Cardiac muscle cell (in vitro differentiated cells and primary cell): ENCODE measurements at regions not wholly inside any gene's neighbourhood (a gene's known extent, or its start where the extent isn't known, plus 50 kb on each side); places are given as distances from the start of the nearest gene placed in this dataset.

ENCODE experiments used
- DNase-seq, 2 donors: peaks; one replicate each; pipeline versions ENCODE4 v3.0.0 to v3.0.0-alpha.2; 2010 to 2017; ENCODE audit warnings: low read depth in 1 of 2, low spot score in 1 of 2
- H3K27ac ChIP-seq: fragments of 200-600 bp; sonication (generic); 2 replicates; pipeline ENCODE4 v1.5.1; 2016
- H3K27me3 ChIP-seq: fragments of 200-600 bp; sonication (generic); 2 replicates; pipeline ENCODE4 v1.6.0; 2016; ENCODE audit warnings: control low read depth
- H3K36me3 ChIP-seq: fragments of 200-600 bp; sonication (generic); 2 replicates; pipeline ENCODE4 v1.5.1; 2016; ENCODE audit warnings: control low read depth
- H3K4me1 ChIP-seq: fragments of 200-600 bp; sonication (generic); 2 replicates; pipeline ENCODE4 v1.8.1; 2017; ENCODE audit warnings: low read depth, mild to moderate bottlenecking, mixed run types
- H3K4me3 ChIP-seq: fragments of 200-600 bp; sonication (generic); 2 replicates; pipeline ENCODE4 v1.5.1; 2016; ENCODE audit warnings: mild to moderate bottlenecking
- H3K9me3 ChIP-seq: fragments of 200-600 bp; sonication (generic); 2 replicates; pipeline ENCODE4 v1.5.1; 2017; ENCODE audit warnings: low read depth, mild to moderate bottlenecking, control low read depth
- TF ChIP-seq, protein P1 (sequence below): IDR thresholded peaks from 2 replicates; pipeline ENCODE4 v1.5.1; 2012; ENCODE audit warnings: low read depth, mild to moderate bottlenecking, low read length

DNA sequence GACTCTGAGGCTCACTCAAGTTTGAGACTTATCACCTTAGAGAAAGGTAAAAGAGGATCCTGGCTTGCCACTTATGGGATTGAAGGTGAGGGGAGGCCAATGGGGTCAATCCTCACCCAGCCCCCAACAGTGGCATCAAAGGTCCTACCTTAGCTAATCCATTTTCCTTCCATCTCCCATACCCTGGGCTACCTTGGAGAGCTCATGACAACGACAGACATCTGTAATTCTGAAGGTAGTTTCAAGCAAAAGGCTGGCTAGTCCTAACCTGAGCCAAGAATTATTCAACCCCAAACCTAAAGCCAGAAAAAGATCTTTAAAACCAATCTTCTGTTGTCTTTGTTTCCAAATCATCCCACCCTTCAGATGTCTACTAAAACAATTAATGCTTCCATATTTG, 179.2 kb upstream of the GHITM start:
- no peaks in the 10 kb centered on the region for H3K4me1 ChIP-seq
- no peak overlapping the region for H3K27ac ChIP-seq
- TF ChIP-seq, protein P1, sequence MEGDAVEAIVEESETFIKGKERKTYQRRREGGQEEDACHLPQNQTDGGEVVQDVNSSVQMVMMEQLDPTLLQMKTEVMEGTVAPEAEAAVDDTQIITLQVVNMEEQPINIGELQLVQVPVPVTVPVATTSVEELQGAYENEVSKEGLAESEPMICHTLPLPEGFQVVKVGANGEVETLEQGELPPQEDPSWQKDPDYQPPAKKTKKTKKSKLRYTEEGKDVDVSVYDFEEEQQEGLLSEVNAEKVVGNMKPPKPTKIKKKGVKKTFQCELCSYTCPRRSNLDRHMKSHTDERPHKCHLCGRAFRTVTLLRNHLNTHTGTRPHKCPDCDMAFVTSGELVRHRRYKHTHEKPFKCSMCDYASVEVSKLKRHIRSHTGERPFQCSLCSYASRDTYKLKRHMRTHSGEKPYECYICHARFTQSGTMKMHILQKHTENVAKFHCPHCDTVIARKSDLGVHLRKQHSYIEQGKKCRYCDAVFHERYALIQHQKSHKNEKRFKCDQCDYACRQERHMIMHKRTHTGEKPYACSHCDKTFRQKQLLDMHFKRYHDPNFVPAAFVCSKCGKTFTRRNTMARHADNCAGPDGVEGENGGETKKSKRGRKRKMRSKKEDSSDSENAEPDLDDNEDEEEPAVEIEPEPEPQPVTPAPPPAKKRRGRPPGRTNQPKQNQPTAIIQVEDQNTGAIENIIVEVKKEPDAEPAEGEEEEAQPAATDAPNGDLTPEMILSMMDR: no peak
- no peak for DNase-seq
- no peaks in the 10 kb centered on the region for H3K9me3 ChIP-seq
- H3K36me3 ChIP-seq: no peaks in the 10 kb centered on the region
- H3K4me3 ChIP-seq: no peak overlapping the region
- no peaks in the 10 kb centered on the region for H3K27me3 ChIP-seq

GRCh38 chr10:83961620-83962019, 177.7 kb upstream of the GHITM start:
- Histone ChIP-seq H3K27me3 (no peaks in the 10 kb centered on the region), H3K36me3 (no peaks in the 10 kb centered on the region), H3K4me1 (no peaks in the 10 kb centered on the region), H3K9me3 (no peaks in the 10 kb centered on the region), H3K27ac (no peak overlapping the region), H3K4me3 (no peak overlapping the region)
- TF ChIP-seq, protein P1: no peak
- no peak for DNase-seq

GRCh38 chr10:83963446-83963845, 175.9 kb upstream of the GHITM start:
- TF ChIP-seq, protein P1: no peak
- Histone ChIP-seq H3K4me3 (no peak overlapping the region), H3K9me3 (no peaks in the 10 kb centered on the region), H3K27me3 (no peaks in the 10 kb centered on the region), H3K4me1 (no peaks in the 10 kb centered on the region), H3K36me3 (no peaks in the 10 kb centered on the region), H3K27ac (no peak overlapping the region)
- no peak for DNase-seq

- no peak overlapping the region for H3K4me3 ChIP-seq
- no peaks in the 10 kb centered on the region for H3K36me3 ChIP-seq
- H3K4me1 ChIP-seq: no peaks in the 10 kb centered on the region
- no peaks in the 10 kb centered on the region for H3K27me3 ChIP-seq
- no peak for DNase-seq
- H3K27ac ChIP-seq: no peak overlapping the region
- TF ChIP-seq, protein P1: no peak
- H3K9me3 ChIP-seq: no peaks in the 10 kb centered on the region
Observed at GRCh38 chr10:83965473-83965872, 173.8 kb upstream of the GHITM start.

GRCh38 chr10:83968052-83968451, 171.3 kb upstream of the GHITM start:
- H3K4me3 ChIP-seq: no peak overlapping the region
- no peaks in the 10 kb centered on the region for H3K4me1 ChIP-seq
- no peak overlapping the region for H3K27ac ChIP-seq
- TF ChIP-seq, protein P1: no peak
- H3K27me3 ChIP-seq: no peaks in the 10 kb centered on the region
- H3K9me3 ChIP-seq: no peaks in the 10 kb centered on the region
- H3K36me3 ChIP-seq: no peaks in the 10 kb centered on the region
- DNase-seq: no peak

GRCh38 chr10:83978681-83979383, 160.5 kb upstream of the GHITM start:
- Histone ChIP-seq H3K36me3 (no peaks in the 10 kb centered on the region), H3K9me3 (no peaks in the 10 kb centered on the region), H3K27ac (no peak overlapping the region), H3K4me3 (no peak overlapping the region), H3K4me1 (no peaks in the 10 kb centered on the region), H3K27me3 (no peaks in the 10 kb centered on the region)
- no peak for DNase-seq
- TF ChIP-seq, protein P1: no peak
